GM23338 (cell line): ENCODE measurements at regions not wholly inside any gene's neighbourhood (a gene's known extent, or its start where the extent isn't known, plus 50 kb on each side); places are given as distances from the start of the nearest gene placed in this dataset.

ENCODE experiments used
- ATAC-seq: fragments of 200-7000 bp; cut with Tn5 transposase; 3 replicates; pipeline ENCODE4 v1.9.1; 2020
- DNase-seq: peaks from one replicate; pipeline ENCODE4 v3.0.0-alpha.2; 2015; ENCODE audit warnings: low spot score
- H2AFZ ChIP-seq: fragments of 200-600 bp; sonication (generic); 2 replicates; pipeline ENCODE4 v1.8.0; 2016; ENCODE audit warnings: antibody characterized with exemption, mild to moderate bottlenecking, moderate library complexity
- H3F3A ChIP-seq: fragments of 200-600 bp; sonication (generic); replicated peaks from 2 replicates; pipeline ENCODE4 v1.8.0; 2017; ENCODE audit warnings: antibody characterized with exemption, mixed run types, low read depth
- H3K27ac ChIP-seq: fragments of 200-600 bp; sonication (generic); 2 replicates; pipeline ENCODE4 v1.6.1; 2016; ENCODE audit warnings: low read depth
- H3K27me3 ChIP-seq: fragments of 200-600 bp; sonication (generic); 2 replicates; pipeline ENCODE4 v1.8.0; 2016; ENCODE audit warnings: mild to moderate bottlenecking, mixed run types, moderate library complexity; ENCODE audit not compliant: insufficient read depth
- H3K36me3 ChIP-seq: fragments of 200-600 bp; sonication (generic); 2 replicates; pipeline ENCODE4 v1.8.0; 2016; ENCODE audit warnings: mild to moderate bottlenecking; ENCODE audit not compliant: insufficient read depth
- H3K4me1 ChIP-seq: fragments of 200-600 bp; sonication (generic); 2 replicates; pipeline ENCODE4 v1.8.0; 2016; ENCODE audit warnings: mild to moderate bottlenecking, moderate library complexity; ENCODE audit not compliant: insufficient read depth
- H3K4me2 ChIP-seq: fragments of 200-600 bp; sonication (generic); 2 replicates; pipeline ENCODE4 v1.7.1; 2017; ENCODE audit warnings: mixed run types
- H3K4me3 ChIP-seq: fragments of 200-600 bp; sonication (generic); 2 replicates; pipeline ENCODE4 v1.6.1; 2016; ENCODE audit warnings: mixed run types
- H3K79me2 ChIP-seq: fragments of 200-600 bp; sonication (generic); replicated peaks from 2 replicates; pipeline ENCODE4 v1.8.0; 2017; ENCODE audit warnings: mild to moderate bottlenecking; ENCODE audit not compliant: insufficient read depth
- H3K9me2 ChIP-seq: fragments of 200-600 bp; sonication (generic); 2 replicates; pipeline ENCODE4 v1.8.0; 2017; ENCODE audit not compliant: insufficient read depth
- H4K20me1 ChIP-seq: fragments of 200-600 bp; sonication (generic); replicated peaks from 2 replicates; pipeline ENCODE4 v1.8.0; 2017; ENCODE audit warnings: mild to moderate bottlenecking; ENCODE audit not compliant: insufficient read depth
- H3K27ac Mint-ChIP-seq: 2 replicates; pipeline ENCODE4 v1.8.0; 2020; ENCODE audit warnings: inconsistent platforms, mild to moderate bottlenecking, moderate library complexity, mixed read lengths
- H3K27me3 Mint-ChIP-seq: 3 replicates; pipeline ENCODE4 v1.8.0; 2022; ENCODE audit warnings: low read depth, mild to moderate bottlenecking, moderate library complexity, mixed read lengths, inconsistent platforms; ENCODE audit not compliant: insufficient read depth, poor library complexity
- H3K36me3 Mint-ChIP-seq: 3 replicates; pipeline ENCODE4 v1.8.0; 2021; ENCODE audit warnings: low read depth, mild to moderate bottlenecking, inconsistent platforms, moderate library complexity, mixed read lengths
- H3K4me1 Mint-ChIP-seq: 3 replicates; pipeline ENCODE4 v1.8.0; 2020; ENCODE audit warnings: mild to moderate bottlenecking, inconsistent platforms, mixed read lengths
- H3K4me3 Mint-ChIP-seq: 3 replicates; pipeline ENCODE4 v1.8.0; 2021; ENCODE audit warnings: moderate library complexity, mild to moderate bottlenecking, inconsistent platforms, mixed read lengths
- H3K9me3 Mint-ChIP-seq: 3 replicates; pipeline ENCODE4 v1.8.0; 2020; ENCODE audit warnings: moderate library complexity, mild to moderate bottlenecking, inconsistent platforms, mixed read lengths
- CREB1 ChIP-seq: fragments of 250-450 bp; sonication (Bioruptor Pico); IDR thresholded peaks from 2 replicates; pipeline ENCODE4 v1.5.0; 2020; ENCODE audit warnings: low read depth, mild to moderate bottlenecking, moderate library complexity
- EZH2 ChIP-seq: fragments of 200-600 bp; sonication (generic); IDR thresholded peaks from one replicate; pipeline ENCODE4 v1.8.0; 2017; ENCODE audit warnings: antibody characterized with exemption, mild to moderate bottlenecking, low read depth; ENCODE audit not compliant: unreplicated experiment
- EZH2phosphoT487 ChIP-seq: fragments of 200-600 bp; sonication (generic); IDR thresholded peaks from one replicate; pipeline ENCODE4 v1.8.1; 2018; ENCODE audit warnings: antibody characterized with exemption; ENCODE audit not compliant: unreplicated experiment
- JUNB ChIP-seq: IDR thresholded peaks from one replicate; pipeline ENCODE4 v1.6.1; 2016; ENCODE audit warnings: antibody characterized with exemption; ENCODE audit not compliant: unreplicated experiment
- NANOG ChIP-seq: IDR thresholded peaks from 2 replicates; pipeline ENCODE4 v1.6.1; 2016; ENCODE audit warnings: antibody characterized with exemption, borderline replicate concordance
- POLR2AphosphoS5 ChIP-seq: IDR thresholded peaks from 2 replicates; pipeline ENCODE4 v1.6.1; 2016; ENCODE audit warnings: antibody characterized with exemption, low read depth
- STAT1 ChIP-seq: IDR thresholded peaks from one replicate; pipeline ENCODE4 v1.6.1; 2016; ENCODE audit warnings: antibody characterized with exemption; ENCODE audit not compliant: unreplicated experiment
- TF ChIP-seq, protein P1 (sequence below): IDR thresholded peaks from one replicate; pipeline ENCODE4 v1.6.1; 2018; ENCODE audit warnings: antibody characterized with exemption; ENCODE audit not compliant: unreplicated experiment
- TF ChIP-seq, protein P2 (sequence below): fragments of 250-450 bp; sonication (Bioruptor Pico); IDR thresholded peaks from 2 replicates; pipeline ENCODE4 v1.5.0; 2020; ENCODE audit warnings: mild to moderate bottlenecking, moderate library complexity
- TF ChIP-seq, protein P3 (sequence below): IDR thresholded peaks from 2 replicates; pipeline ENCODE4 v1.6.1; 2016; ENCODE audit warnings: antibody characterized with exemption

- H3K27me3 ChIP-seq, result no peaks in the 10 kb centered on the region
- no peak for ATAC-seq
- no peaks in the 10 kb centered on the region for H3K79me2 ChIP-seq
- no peak for DNase-seq
- H3K4me3 ChIP-seq, result no peak overlapping the region
- no peaks in the 10 kb centered on the region for H3K4me1 ChIP-seq
- Mint-ChIP-seq H3K36me3 (no peaks in the 10 kb centered on the region), H3K9me3 (no peaks in the 10 kb centered on the region), H3K27me3 (no peaks in the 10 kb centered on the region), H3K27ac (no peak overlapping the region), H3K4me3 (no peak overlapping the region), H3K4me1 (peaks cover 7% of the 10 kb centered on the region)
- H4K20me1 ChIP-seq, result no peaks in the 10 kb centered on the region
- H3K4me2 ChIP-seq, result no peak overlapping the region
- no peaks in the 10 kb centered on the region for H3F3A ChIP-seq
- H2AFZ ChIP-seq, result no peak overlapping the region
- no peak overlapping the region for H3K27ac ChIP-seq
- no peaks in the 10 kb centered on the region for H3K36me3 ChIP-seq
- peaks cover 7% of the 10 kb centered on the region; the same call in 1 of the 2 replicates for H3K9me2 ChIP-seq
- TF ChIP-seq, protein P1, sequence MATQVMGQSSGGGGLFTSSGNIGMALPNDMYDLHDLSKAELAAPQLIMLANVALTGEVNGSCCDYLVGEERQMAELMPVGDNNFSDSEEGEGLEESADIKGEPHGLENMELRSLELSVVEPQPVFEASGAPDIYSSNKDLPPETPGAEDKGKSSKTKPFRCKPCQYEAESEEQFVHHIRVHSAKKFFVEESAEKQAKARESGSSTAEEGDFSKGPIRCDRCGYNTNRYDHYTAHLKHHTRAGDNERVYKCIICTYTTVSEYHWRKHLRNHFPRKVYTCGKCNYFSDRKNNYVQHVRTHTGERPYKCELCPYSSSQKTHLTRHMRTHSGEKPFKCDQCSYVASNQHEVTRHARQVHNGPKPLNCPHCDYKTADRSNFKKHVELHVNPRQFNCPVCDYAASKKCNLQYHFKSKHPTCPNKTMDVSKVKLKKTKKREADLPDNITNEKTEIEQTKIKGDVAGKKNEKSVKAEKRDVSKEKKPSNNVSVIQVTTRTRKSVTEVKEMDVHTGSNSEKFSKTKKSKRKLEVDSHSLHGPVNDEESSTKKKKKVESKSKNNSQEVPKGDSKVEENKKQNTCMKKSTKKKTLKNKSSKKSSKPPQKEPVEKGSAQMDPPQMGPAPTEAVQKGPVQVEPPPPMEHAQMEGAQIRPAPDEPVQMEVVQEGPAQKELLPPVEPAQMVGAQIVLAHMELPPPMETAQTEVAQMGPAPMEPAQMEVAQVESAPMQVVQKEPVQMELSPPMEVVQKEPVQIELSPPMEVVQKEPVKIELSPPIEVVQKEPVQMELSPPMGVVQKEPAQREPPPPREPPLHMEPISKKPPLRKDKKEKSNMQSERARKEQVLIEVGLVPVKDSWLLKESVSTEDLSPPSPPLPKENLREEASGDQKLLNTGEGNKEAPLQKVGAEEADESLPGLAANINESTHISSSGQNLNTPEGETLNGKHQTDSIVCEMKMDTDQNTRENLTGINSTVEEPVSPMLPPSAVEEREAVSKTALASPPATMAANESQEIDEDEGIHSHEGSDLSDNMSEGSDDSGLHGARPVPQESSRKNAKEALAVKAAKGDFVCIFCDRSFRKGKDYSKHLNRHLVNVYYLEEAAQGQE, result no peak
- TF ChIP-seq EZH2phosphoT487, result no peak
Measured at GRCh38 chr3:104990758-104991157, 376.0 kb upstream of the ALCAM start.

DNA sequence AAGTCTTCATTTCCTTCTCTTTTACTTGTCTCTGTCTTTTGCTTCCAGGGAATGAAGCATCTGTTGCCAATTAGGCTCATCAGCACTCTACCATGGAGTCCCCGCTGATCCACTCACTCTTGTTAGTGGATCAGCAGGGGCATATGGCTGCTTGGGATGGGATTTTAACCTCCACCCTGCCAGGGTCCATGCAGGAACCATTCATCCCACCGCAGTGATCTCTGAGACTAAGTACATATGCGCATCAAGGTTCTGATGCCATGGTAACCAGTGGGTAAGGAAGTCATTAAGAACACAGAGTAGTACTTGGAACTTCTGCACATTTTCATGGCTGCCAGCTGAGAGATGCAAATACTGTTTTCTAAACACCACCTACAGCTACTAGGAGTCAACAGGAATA is 374.0 kb upstream of the ALCAM start:
- Histone ChIP-seq H3K9me2 (peaks cover 7% of the 10 kb centered on the region; the same call in 1 of the 2 replicates), H3F3A (no peaks in the 10 kb centered on the region), H3K27ac (no peak overlapping the region), H4K20me1 (no peaks in the 10 kb centered on the region), H3K4me1 (no peaks in the 10 kb centered on the region), H3K36me3 (no peaks in the 10 kb centered on the region), H3K4me3 (no peak overlapping the region), H3K4me2 (no peak overlapping the region), H3K27me3 (no peaks in the 10 kb centered on the region), H3K79me2 (no peaks in the 10 kb centered on the region), H2AFZ (no peak overlapping the region)
- H3K9me3 Mint-ChIP-seq, result no peaks in the 10 kb centered on the region
- H3K36me3 Mint-ChIP-seq, result no peaks in the 10 kb centered on the region
- H3K4me3 Mint-ChIP-seq, result no peak overlapping the region
- ATAC-seq (no peak; the same call in 2 of the 3 replicates), DNase-seq (no peak)
- H3K27me3 Mint-ChIP-seq, result no peaks in the 10 kb centered on the region
- no peak overlapping the region for H3K27ac Mint-ChIP-seq
- peaks cover 7% of the 10 kb centered on the region for H3K4me1 Mint-ChIP-seq
- TF ChIP-seq, protein P2, sequence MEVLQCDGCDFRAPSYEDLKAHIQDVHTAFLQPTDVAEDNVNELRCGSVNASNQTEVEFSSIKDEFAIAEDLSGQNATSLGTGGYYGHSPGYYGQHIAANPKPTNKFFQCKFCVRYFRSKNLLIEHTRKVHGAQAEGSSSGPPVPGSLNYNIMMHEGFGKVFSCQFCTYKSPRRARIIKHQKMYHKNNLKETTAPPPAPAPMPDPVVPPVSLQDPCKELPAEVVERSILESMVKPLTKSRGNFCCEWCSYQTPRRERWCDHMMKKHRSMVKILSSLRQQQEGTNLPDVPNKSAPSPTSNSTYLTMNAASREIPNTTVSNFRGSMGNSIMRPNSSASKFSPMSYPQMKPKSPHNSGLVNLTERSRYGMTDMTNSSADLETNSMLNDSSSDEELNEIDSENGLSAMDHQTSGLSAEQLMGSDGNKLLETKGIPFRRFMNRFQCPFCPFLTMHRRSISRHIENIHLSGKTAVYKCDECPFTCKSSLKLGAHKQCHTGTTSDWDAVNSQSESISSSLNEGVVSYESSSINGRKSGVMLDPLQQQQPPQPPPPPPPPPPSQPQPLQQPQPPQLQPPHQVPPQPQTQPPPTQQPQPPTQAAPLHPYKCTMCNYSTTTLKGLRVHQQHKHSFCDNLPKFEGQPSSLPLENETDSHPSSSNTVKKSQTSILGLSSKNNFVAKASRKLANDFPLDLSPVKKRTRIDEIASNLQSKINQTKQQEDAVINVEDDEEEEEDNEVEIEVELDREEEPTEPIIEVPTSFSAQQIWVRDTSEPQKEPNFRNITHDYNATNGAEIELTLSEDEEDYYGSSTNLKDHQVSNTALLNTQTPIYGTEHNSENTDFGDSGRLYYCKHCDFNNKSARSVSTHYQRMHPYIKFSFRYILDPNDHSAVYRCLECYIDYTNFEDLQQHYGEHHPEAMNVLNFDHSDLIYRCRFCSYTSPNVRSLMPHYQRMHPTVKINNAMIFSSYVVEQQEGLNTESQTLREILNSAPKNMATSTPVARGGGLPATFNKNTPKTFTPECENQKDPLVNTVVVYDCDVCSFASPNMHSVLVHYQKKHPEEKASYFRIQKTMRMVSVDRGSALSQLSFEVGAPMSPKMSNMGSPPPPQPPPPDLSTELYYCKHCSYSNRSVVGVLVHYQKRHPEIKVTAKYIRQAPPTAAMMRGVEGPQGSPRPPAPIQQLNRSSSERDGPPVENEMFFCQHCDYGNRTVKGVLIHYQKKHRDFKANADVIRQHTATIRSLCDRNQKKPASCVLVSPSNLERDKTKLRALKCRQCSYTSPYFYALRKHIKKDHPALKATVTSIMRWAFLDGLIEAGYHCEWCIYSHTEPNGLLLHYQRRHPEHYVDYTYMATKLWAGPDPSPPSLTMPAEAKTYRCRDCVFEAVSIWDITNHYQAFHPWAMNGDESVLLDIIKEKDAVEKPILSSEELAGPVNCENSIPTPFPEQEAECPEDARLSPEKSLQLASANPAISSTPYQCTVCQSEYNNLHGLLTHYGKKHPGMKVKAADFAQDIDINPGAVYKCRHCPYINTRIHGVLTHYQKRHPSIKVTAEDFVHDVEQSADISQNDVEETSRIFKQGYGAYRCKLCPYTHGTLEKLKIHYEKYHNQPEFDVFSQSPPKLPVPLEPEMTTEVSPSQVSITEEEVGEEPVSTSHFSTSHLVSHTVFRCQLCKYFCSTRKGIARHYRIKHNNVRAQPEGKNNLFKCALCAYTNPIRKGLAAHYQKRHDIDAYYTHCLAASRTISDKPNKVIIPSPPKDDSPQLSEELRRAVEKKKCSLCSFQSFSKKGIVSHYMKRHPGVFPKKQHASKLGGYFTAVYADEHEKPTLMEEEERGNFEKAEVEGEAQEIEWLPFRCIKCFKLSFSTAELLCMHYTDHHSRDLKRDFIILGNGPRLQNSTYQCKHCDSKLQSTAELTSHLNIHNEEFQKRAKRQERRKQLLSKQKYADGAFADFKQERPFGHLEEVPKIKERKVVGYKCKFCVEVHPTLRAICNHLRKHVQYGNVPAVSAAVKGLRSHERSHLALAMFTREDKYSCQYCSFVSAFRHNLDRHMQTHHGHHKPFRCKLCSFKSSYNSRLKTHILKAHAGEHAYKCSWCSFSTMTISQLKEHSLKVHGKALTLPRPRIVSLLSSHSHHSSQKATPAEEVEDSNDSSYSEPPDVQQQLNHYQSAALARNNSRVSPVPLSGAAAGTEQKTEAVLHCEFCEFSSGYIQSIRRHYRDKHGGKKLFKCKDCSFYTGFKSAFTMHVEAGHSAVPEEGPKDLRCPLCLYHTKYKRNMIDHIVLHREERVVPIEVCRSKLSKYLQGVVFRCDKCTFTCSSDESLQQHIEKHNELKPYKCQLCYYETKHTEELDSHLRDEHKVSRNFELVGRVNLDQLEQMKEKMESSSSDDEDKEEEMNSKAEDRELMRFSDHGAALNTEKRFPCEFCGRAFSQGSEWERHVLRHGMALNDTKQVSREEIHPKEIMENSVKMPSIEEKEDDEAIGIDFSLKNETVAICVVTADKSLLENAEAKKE (CRISPR knock-in tag), result no peak
- TF ChIP-seq CREB1 (no peak), EZH2 (no peak), POLR2AphosphoS5 (no peak), JUNB (no peak), EZH2phosphoT487 (no peak), STAT1 (no peak), NANOG (no peak)
- TF ChIP-seq, protein P3, sequence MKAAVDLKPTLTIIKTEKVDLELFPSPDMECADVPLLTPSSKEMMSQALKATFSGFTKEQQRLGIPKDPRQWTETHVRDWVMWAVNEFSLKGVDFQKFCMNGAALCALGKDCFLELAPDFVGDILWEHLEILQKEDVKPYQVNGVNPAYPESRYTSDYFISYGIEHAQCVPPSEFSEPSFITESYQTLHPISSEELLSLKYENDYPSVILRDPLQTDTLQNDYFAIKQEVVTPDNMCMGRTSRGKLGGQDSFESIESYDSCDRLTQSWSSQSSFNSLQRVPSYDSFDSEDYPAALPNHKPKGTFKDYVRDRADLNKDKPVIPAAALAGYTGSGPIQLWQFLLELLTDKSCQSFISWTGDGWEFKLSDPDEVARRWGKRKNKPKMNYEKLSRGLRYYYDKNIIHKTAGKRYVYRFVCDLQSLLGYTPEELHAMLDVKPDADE, result no peak
